CD4-positive, CD25-positive, alpha-beta regulatory T cell (primary cell): ENCODE measurements at regions not wholly inside any gene's neighbourhood (a gene's known extent, or its start where the extent isn't known, plus 50 kb on each side); places are given as distances from the start of the nearest gene placed in this dataset.

ENCODE experiments used
- ATAC-seq, 2 donors: fragments of 150-1000 bp; cut with Tn5 transposase; one replicate each; pipeline ENCODE4 v1.10.0; 2021; ENCODE audit warnings: low read depth in 2 of 2, moderate number of reproducible peaks in 2 of 2, moderate library complexity in 1 of 2
- DNase-seq, 3 donors: peaks; one replicate each; pipeline versions ENCODE4 v3.0.0 to v3.0.0-alpha.2; 2012 to 2022; ENCODE audit warnings: mixed read lengths in 1 of 3
- H3K27ac ChIP-seq: one replicate; pipeline ENCODE4 v1.7.0; 2013; ENCODE audit warnings: mild to moderate bottlenecking, low read length; ENCODE audit not compliant: insufficient read depth, poor library complexity, severe bottlenecking
- H3K27me3 ChIP-seq: one replicate; pipeline ENCODE4 v1.7.0; 2013; ENCODE audit warnings: low read length; ENCODE audit not compliant: control insufficient read depth, insufficient read depth
- H3K36me3 ChIP-seq: one replicate; pipeline ENCODE4 v1.7.0; 2013; ENCODE audit warnings: mild to moderate bottlenecking, low read length, moderate library complexity; ENCODE audit not compliant: control insufficient read depth, insufficient read depth
- H3K4me1 ChIP-seq: 2 replicates; pipeline ENCODE4 v1.7.0; 2013; ENCODE audit warnings: mild to moderate bottlenecking, low read length; ENCODE audit not compliant: insufficient read depth, control insufficient read depth, poor library complexity, severe bottlenecking
- H3K4me3 ChIP-seq: one replicate; pipeline ENCODE4 v1.7.0; 2013; ENCODE audit warnings: low read depth, mild to moderate bottlenecking, low read length, moderate library complexity
- H3K9me3 ChIP-seq, 2 experiments: 1 replicate in 1 of 2; 2 replicates in 1 of 2; pipeline ENCODE4 v1.7.0; 2013; ENCODE audit warnings: low read length in 2 of 2, mild to moderate bottlenecking in 1 of 2, moderate library complexity in 1 of 2; ENCODE audit not compliant: control insufficient read depth in 2 of 2
- H3K27ac Mint-ChIP-seq, 3 donors: one replicate each; pipeline ENCODE4 v1.8.0; 2020 to 2022; ENCODE audit warnings: mild to moderate bottlenecking in 3 of 3, mixed read lengths in 3 of 3, moderate library complexity in 2 of 3
- H3K27me3 Mint-ChIP-seq: one replicate; pipeline ENCODE4 v1.8.0; 2022; ENCODE audit warnings: mild to moderate bottlenecking, mixed read lengths
- H3K36me3 Mint-ChIP-seq: one replicate; pipeline ENCODE4 v1.8.0; 2020; ENCODE audit warnings: mixed read lengths
- H3K4me1 Mint-ChIP-seq, 4 donors: one replicate each; pipeline ENCODE4 v1.8.0; 2020 to 2022; ENCODE audit warnings: mixed read lengths in 4 of 4, mild to moderate bottlenecking in 1 of 4
- H3K4me3 Mint-ChIP-seq, 4 donors: one replicate each; pipeline ENCODE4 v1.8.0; 2020 to 2022; ENCODE audit warnings: mild to moderate bottlenecking in 4 of 4, mixed read lengths in 4 of 4, moderate library complexity in 3 of 4
- H3K9me3 Mint-ChIP-seq, 7 donors: one replicate each; pipeline ENCODE4 v1.8.0; 2020 to 2022; ENCODE audit warnings: mixed read lengths in 7 of 7, mild to moderate bottlenecking in 3 of 7, moderate library complexity in 2 of 7

- Mint-ChIP-seq H3K27ac (peak overlapping the region in 1 of 3 donors; percentile 53), H3K4me3 (no peak overlapping the region), H3K9me3 (peaks cover 0 to 3% (median 0%) of the 10 kb centered on the region in 7 donors), H3K27me3 (no peaks in the 10 kb centered on the region), H3K4me1 (no peaks in the 10 kb centered on the region), H3K36me3 (no peaks in the 10 kb centered on the region)
- Histone ChIP-seq H3K27ac (no peak overlapping the region), H3K4me1 (no peaks in the 10 kb centered on the region), H3K27me3 (no peaks in the 10 kb centered on the region), H3K36me3 (no peaks in the 10 kb centered on the region), H3K9me3 (no peaks in the 10 kb centered on the region), H3K4me3 (no peak overlapping the region)
- ATAC-seq (no peak), DNase-seq (no peak)
These were observed 104.4 kb upstream of the RFLNA start for GRCh38 chr12:124190312-124191023.

- H3K9me3 Mint-ChIP-seq, result peaks cover 0 to 3% (median 0%) of the 10 kb centered on the region in 7 donors
- no peaks in the 10 kb centered on the region for H3K36me3 Mint-ChIP-seq
- H3K4me1 Mint-ChIP-seq, result no peaks in the 10 kb centered on the region
- Histone ChIP-seq H3K27ac (no peak overlapping the region), H3K36me3 (no peaks in the 10 kb centered on the region), H3K4me1 (no peaks in the 10 kb centered on the region), H3K4me3 (no peak overlapping the region), H3K27me3 (no peaks in the 10 kb centered on the region), H3K9me3 (no peaks in the 10 kb centered on the region)
- ATAC-seq (no peak), DNase-seq (peak in 1 of 3 donors; percentile 37)
- no peak overlapping the region for H3K4me3 Mint-ChIP-seq
- H3K27ac Mint-ChIP-seq, result no peak overlapping the region
- no peaks in the 10 kb centered on the region for H3K27me3 Mint-ChIP-seq
These were observed 103.9 kb upstream of the RFLNA start for GRCh38 chr12:124191024-124191359.

- no peaks in the 10 kb centered on the region for H3K4me1 ChIP-seq
- H3K9me3 ChIP-seq, result no peaks in the 10 kb centered on the region
- H3K27me3 ChIP-seq, result no peaks in the 10 kb centered on the region
- ATAC-seq, result no peak
- H3K4me3 ChIP-seq, result no peak overlapping the region
- no peaks in the 10 kb centered on the region for H3K36me3 ChIP-seq
- H3K27ac Mint-ChIP-seq, result no peak overlapping the region
- H3K27ac ChIP-seq, result no peak overlapping the region
- no peak for DNase-seq
- H3K36me3 Mint-ChIP-seq, result no peaks in the 10 kb centered on the region
- H3K4me3 Mint-ChIP-seq, result no peak overlapping the region
- H3K27me3 Mint-ChIP-seq, result no peaks in the 10 kb centered on the region
- no peaks in the 10 kb centered on the region for H3K4me1 Mint-ChIP-seq
- H3K9me3 Mint-ChIP-seq, result peaks cover 0 to 3% (median 2%) of the 10 kb centered on the region in 7 donors
These were observed 102.9 kb upstream of the RFLNA start for GRCh38 chr12:124191966-124192365.

GRCh38 chr12:124194264-124194892 lies 100.5 kb upstream of the RFLNA start:
- H3K4me1 Mint-ChIP-seq, result no peaks in the 10 kb centered on the region
- Histone ChIP-seq H3K36me3 (no peaks in the 10 kb centered on the region), H3K4me1 (no peaks in the 10 kb centered on the region), H3K4me3 (no peak overlapping the region), H3K9me3 (no peaks in the 10 kb centered on the region), H3K27ac (no peak overlapping the region), H3K27me3 (no peaks in the 10 kb centered on the region)
- no peak for DNase-seq
- no peak overlapping the region for H3K4me3 Mint-ChIP-seq
- no peak for ATAC-seq
- no peak overlapping the region for H3K27ac Mint-ChIP-seq
- peaks cover 0 to 7% (median 4%) of the 10 kb centered on the region in 7 donors for H3K9me3 Mint-ChIP-seq
- no peaks in the 10 kb centered on the region for H3K36me3 Mint-ChIP-seq
- H3K27me3 Mint-ChIP-seq, result peaks cover 4% of the 10 kb centered on the region

GRCh38 chr12:124194893-124195566 lies 99.9 kb upstream of the RFLNA start:
- no peak for ATAC-seq
- no peaks in the 10 kb centered on the region for H3K9me3 ChIP-seq
- H3K36me3 ChIP-seq, result no peaks in the 10 kb centered on the region
- no peak for DNase-seq
- H3K9me3 Mint-ChIP-seq, result peaks cover 0 to 7% (median 4%) of the 10 kb centered on the region in 7 donors
- no peaks in the 10 kb centered on the region for H3K36me3 Mint-ChIP-seq
- no peak overlapping the region for H3K4me3 Mint-ChIP-seq
- H3K4me1 Mint-ChIP-seq, result no peaks in the 10 kb centered on the region
- H3K27ac Mint-ChIP-seq, result no peak overlapping the region
- peaks cover 4% of the 10 kb centered on the region for H3K27me3 Mint-ChIP-seq
- H3K27me3 ChIP-seq, result no peaks in the 10 kb centered on the region
- no peaks in the 10 kb centered on the region for H3K4me1 ChIP-seq
- H3K27ac ChIP-seq, result no peak overlapping the region
- H3K4me3 ChIP-seq, result no peak overlapping the region

- Histone ChIP-seq H3K9me3 (no peaks in the 10 kb centered on the region), H3K27ac (no peak overlapping the region), H3K4me1 (no peaks in the 10 kb centered on the region), H3K36me3 (no peaks in the 10 kb centered on the region), H3K4me3 (no peak overlapping the region), H3K27me3 (no peaks in the 10 kb centered on the region)
- Mint-ChIP-seq H3K36me3 (no peaks in the 10 kb centered on the region), H3K27ac (no peak overlapping the region), H3K4me1 (no peaks in the 10 kb centered on the region), H3K4me3 (no peak overlapping the region), H3K9me3 (peaks cover 0 to 7% (median 4%) of the 10 kb centered on the region in 7 donors), H3K27me3 (peaks cover 7% of the 10 kb centered on the region)
- ATAC-seq (no peak), DNase-seq (no peak)
These were observed 99.3 kb upstream of the RFLNA start for GRCh38 chr12:124195567-124195942.

GRCh38 chr12:124196236-124196635 lies 98.7 kb upstream of the RFLNA start:
- H3K27ac Mint-ChIP-seq, result no peak overlapping the region
- no peaks in the 10 kb centered on the region for H3K36me3 Mint-ChIP-seq
- H3K36me3 ChIP-seq, result no peaks in the 10 kb centered on the region
- no peak for DNase-seq
- H3K9me3 ChIP-seq, result no peaks in the 10 kb centered on the region
- no peaks in the 10 kb centered on the region for H3K4me1 ChIP-seq
- H3K9me3 Mint-ChIP-seq, result peaks cover 0 to 8% (median 4%) of the 10 kb centered on the region in 7 donors
- no peak overlapping the region for H3K4me3 ChIP-seq
- no peak overlapping the region for H3K27ac ChIP-seq
- peaks cover 10% of the 10 kb centered on the region for H3K27me3 Mint-ChIP-seq
- ATAC-seq, result no peak
- no peaks in the 10 kb centered on the region for H3K4me1 Mint-ChIP-seq
- H3K4me3 Mint-ChIP-seq, result no peak overlapping the region
- no peaks in the 10 kb centered on the region for H3K27me3 ChIP-seq
